ENCODE measurements at regions not wholly inside any gene's neighbourhood (a gene's known extent, or its start where the extent isn't known, plus 50 kb on each side); places are given as distances from the start of the nearest gene placed in this dataset.

- TF ChIP-seq CBX2 (IDR thresholded peaks at IDR 0.05; ENCODE audit: insufficient read depth, low read length, poor library complexity, severe bottlenecking) = no peak
- TF ChIP-seq NCOA6 (IDR thresholded peaks at IDR 0.05) = no peak
- TF ChIP-seq NRF1 (conservative IDR thresholded peaks at IDR 0.05 in 1 of 2, IDR thresholded peaks at IDR 0.05 in 1 of 2) = no peak
- TF ChIP-seq E2F4 (CRISPR knock-in tag; IDR thresholded peaks at IDR 0.05; ENCODE audit: low read depth) = no peak
- TF ChIP-seq ZBTB49 (CRISPR knock-in tag; IDR thresholded peaks at IDR 0.05; ENCODE audit: borderline replicate concordance) = no peak
- no peak for TF ChIP-seq SMAD2 (IDR thresholded peaks at IDR 0.05; ENCODE audit: low read depth, low read length)
These were observed 1929.8 kb upstream of the LRRTM1 start (continued) for GRCh38 chr2:82234283-82234874.

GRCh38 chr2:82233806-82234205 lies 1929.3 kb upstream of the LRRTM1 start:
- no TSS peak for BruUV-seq (replicated peaks)
- H3K9me3 ChIP-seq (replicated peaks; ENCODE audit: control insufficient read depth, insufficient read depth, low read depth, low read length) = no peaks in the 10 kb centered on the region
- no peaks in the 10 kb centered on the region for H3K4me1 ChIP-seq (replicated peaks in 1 of 2; ENCODE audit: control insufficient read depth in 2 of 2, insufficient read depth in 2 of 2, low read length in 2 of 2)
- no peaks in the 10 kb centered on the region for H3K9me1 ChIP-seq (ENCODE audit: control insufficient read depth, insufficient read depth, low read length)
- H3K36me3 ChIP-seq (ENCODE audit: control insufficient read depth, insufficient read depth, low read length) = no peaks in the 10 kb centered on the region
- no peak overlapping the region for H3K4me2 ChIP-seq (ENCODE audit: insufficient read depth, low read length)
- H4K20me1 ChIP-seq (replicated peaks; ENCODE audit: control insufficient read depth, insufficient read depth, low read length) = no peaks in the 10 kb centered on the region
- H3K9ac ChIP-seq (ENCODE audit: insufficient read depth in 1 of 2, low read depth in 2 of 2, low read length in 2 of 2) = no peak overlapping the region
- ChIA-PET CTCF (ENCODE audit: low intra/inter-chr PET ratio) (no interaction called here), POLR2A (no interaction called here)
- DNase-seq (ENCODE audit: extremely low read depth in 1 of 4, low spot score in 3 of 4) = no peak
- FAIRE-seq = no peak
- no peak for ATAC-seq
- no peaks in the 10 kb centered on the region for H3K79me2 ChIP-seq (ENCODE audit: control insufficient read depth, insufficient read depth, low read length)
- intact Hi-C loops (cut with micrococcal nuclease) = no loop called here
- no peak overlapping the region for H2AFZ ChIP-seq (ENCODE audit: low read depth, low read length)
- in situ Hi-C loops (cut with MboI) = no loop called here
- H3K4me3 ChIP-seq = no peak overlapping the region
- H3K27me3 ChIP-seq (ENCODE audit: control insufficient read depth in 2 of 2, insufficient read depth in 2 of 2, low read length in 2 of 2) = no peaks in the 10 kb centered on the region
- H3K27ac ChIP-seq (ENCODE audit: extremely low read depth, low read depth, low read length) = no peak overlapping the region
- no peak for TF ChIP-seq POLR2G (IDR thresholded peaks at IDR 0.05; ENCODE audit: low read depth, low read length)
- no peak for TF ChIP-seq NCOR1 (IDR thresholded peaks at IDR 0.05)
- TF ChIP-seq ZNF444 (CRISPR knock-in tag; IDR thresholded peaks at IDR 0.05) = no peak
- no peak for TF ChIP-seq SP2 (IDR thresholded peaks at IDR 0.05; ENCODE audit: extremely low read depth, low read depth, low read length, poor library complexity, severe bottlenecking)
- no peak for TF ChIP-seq KAT2B (IDR thresholded peaks at IDR 0.05; ENCODE audit: low read depth, low read length)
- no peak for TF ChIP-seq ZNF589 (CRISPR knock-in tag; IDR thresholded peaks at IDR 0.05; ENCODE audit: low read depth)
- no peak for TF ChIP-seq HDAC3 (IDR thresholded peaks at IDR 0.05; ENCODE audit: borderline replicate concordance, partially characterized antibody)
- no peak for TF ChIP-seq TRIM25 (IDR thresholded peaks at IDR 0.05; ENCODE audit: borderline replicate concordance)
- TF ChIP-seq IRF9 (tag; IDR thresholded peaks at IDR 0.05) = no peak
- TF ChIP-seq SMAD4 (CRISPR knock-in tag; conservative IDR thresholded peaks at IDR 0.05) = no peak
